HL-60 (cell line): ENCODE measurements at regions not wholly inside any gene's neighbourhood (a gene's known extent, or its start where the extent isn't known, plus 50 kb on each side); places are given as distances from the start of the nearest gene placed in this dataset.

Source experiments
- DNase-seq, 2 experiments: peaks; one replicate each; pipeline ENCODE4 v3.0.0-alpha.2; 2010 to 2020; ENCODE audit warnings: low read depth in 1 of 2, low spot score in 1 of 2
- H3K27ac ChIP-seq: fragments of 250-450 bp; sonication (Bioruptor Pico); replicated peaks from 2 replicates; pipeline ENCODE4 v1.5.1; 2020; ENCODE audit warnings: mild to moderate bottlenecking, moderate library complexity
- H3K27me3 ChIP-seq: fragments of 250-450 bp; sonication (Bioruptor Pico); 2 replicates; pipeline ENCODE4 v1.5.1; 2021; ENCODE audit warnings: mild to moderate bottlenecking, moderate library complexity; ENCODE audit not compliant: insufficient read depth, poor library complexity, severe bottlenecking
- H3K4me3 ChIP-seq: replicated peaks from 2 replicates; pipeline ENCODE4 v1.5.1; 2011; ENCODE audit warnings: mild to moderate bottlenecking, control low read depth, low read length; ENCODE audit not compliant: insufficient read depth
- CTCF ChIP-seq: IDR thresholded peaks from one replicate; pipeline ENCODE4 v1.5.1; 2011; ENCODE audit warnings: low read length, control low read depth, inconsistent platforms; ENCODE audit not compliant: insufficient read depth
- GABPA ChIP-seq: IDR thresholded peaks from 2 replicates; pipeline ENCODE4 v1.6.1; 2012; ENCODE audit warnings: low read depth
- POLR2AphosphoS5 ChIP-seq: IDR thresholded peaks from 2 replicates; pipeline ENCODE4 v1.6.1; 2012; ENCODE audit warnings: low read depth
- REST ChIP-seq: IDR thresholded peaks from 2 replicates; pipeline ENCODE4 v1.6.1; 2012; ENCODE audit warnings: low read depth; ENCODE audit not compliant: insufficient replicate concordance
- SPI1 ChIP-seq: IDR thresholded peaks from 2 replicates; pipeline ENCODE4 v1.6.1; 2012; ENCODE audit warnings: low read depth, mild to moderate bottlenecking, borderline replicate concordance

- no peaks in the 10 kb centered on the region for H3K27me3 ChIP-seq
- no peak overlapping the region for H3K27ac ChIP-seq
- no peak for DNase-seq
- TF ChIP-seq SPI1, result no peak
- no peak overlapping the region for H3K4me3 ChIP-seq
Observed at GRCh38 chr18:78238404-78239089, 741.1 kb upstream of the SALL3 start.

- H3K27ac ChIP-seq, result no peak overlapping the region
- no peak overlapping the region for H3K4me3 ChIP-seq
- DNase-seq, result no peak
- H3K27me3 ChIP-seq, result no peaks in the 10 kb centered on the region
- TF ChIP-seq POLR2AphosphoS5 (no peak), REST (no peak), CTCF (no peak), GABPA (no peak), SPI1 (no peak)
Observed at GRCh38 chr18:78239090-78239457, 740.5 kb upstream of the SALL3 start.

- H3K27me3 ChIP-seq, result no peaks in the 10 kb centered on the region
- no peak overlapping the region for H3K27ac ChIP-seq
- no peak overlapping the region for H3K4me3 ChIP-seq
- no peak for DNase-seq
- TF ChIP-seq GABPA, result no peak
- no peak for TF ChIP-seq CTCF
- TF ChIP-seq POLR2AphosphoS5, result no peak
- no peak for TF ChIP-seq REST
- no peak for TF ChIP-seq SPI1
Observed at GRCh38 chr18:78240101-78240500, 739.5 kb upstream of the SALL3 start.

- Histone ChIP-seq H3K27me3 (no peaks in the 10 kb centered on the region), H3K4me3 (no peak overlapping the region), H3K27ac (no peak overlapping the region)
- TF ChIP-seq GABPA, result no peak
- no peak for TF ChIP-seq POLR2AphosphoS5
- no peak for TF ChIP-seq SPI1
- TF ChIP-seq CTCF, result no peak
- no peak for TF ChIP-seq REST
- DNase-seq, result no peak
Observed at GRCh38 chr18:78240627-78241252, 738.9 kb upstream of the SALL3 start.
